Fibroblast of lung (primary cell): ENCODE measurements at regions not wholly inside any gene's neighbourhood (a gene's known extent, or its start where the extent isn't known, plus 50 kb on each side); places are given as distances from the start of the nearest gene placed in this dataset.

Experiments used
- CTCF ChIP-seq, 2 donors: IDR thresholded peaks in 1 of 2; conservative IDR thresholded peaks in 1 of 2; 1 replicate in 1 of 2; 2 replicates in 1 of 2; pipeline ENCODE4 v1.5.1; 2011 to 2012; ENCODE audit warnings: low read length in 2 of 2, control low read depth in 1 of 2, inconsistent platforms in 1 of 2, low read depth in 1 of 2, mild to moderate bottlenecking in 1 of 2
- EZH2 ChIP-seq: IDR thresholded peaks from 2 replicates; pipeline ENCODE4 v1.5.1; 2012; ENCODE audit warnings: low read length, control low read depth, mild to moderate bottlenecking; ENCODE audit errors: missing control alignments

DNA sequence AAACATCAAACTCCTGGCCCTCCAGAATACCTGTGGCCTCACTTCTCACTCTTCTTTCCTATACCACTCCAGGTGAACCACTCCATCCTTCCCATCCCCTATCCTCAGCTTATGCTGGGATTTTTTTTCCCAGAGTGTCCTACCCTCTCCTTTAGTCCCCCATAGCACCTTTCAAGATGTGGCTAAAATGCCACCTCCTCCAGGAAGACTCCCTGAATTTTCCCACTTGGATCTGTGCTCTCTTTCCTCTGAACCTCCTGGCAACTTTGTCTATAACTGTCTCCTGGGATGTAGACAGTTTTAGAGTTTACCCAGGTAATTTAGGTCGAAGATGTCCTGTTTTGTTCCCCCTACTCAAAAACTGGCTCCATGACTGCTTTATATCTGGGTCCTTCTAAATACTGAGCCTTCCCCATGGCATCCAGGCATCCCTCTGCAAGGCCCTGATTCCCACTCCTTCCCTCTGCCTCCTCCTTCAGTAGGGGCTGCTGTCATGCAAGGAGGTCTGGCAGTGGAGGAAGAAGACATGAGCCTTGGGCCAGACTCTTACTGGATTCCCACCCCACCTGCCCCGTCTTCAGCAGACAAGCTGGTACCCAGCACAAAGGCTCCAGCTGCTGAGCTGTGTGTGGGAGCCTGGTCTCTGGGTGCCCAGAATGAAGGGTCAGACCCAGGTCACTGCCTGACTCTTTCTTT is 161.5 kb downstream of the SMAD6 start:
- no peak for TF ChIP-seq CTCF (conservative IDR thresholded peaks at IDR 0.05 in 1 of 2, IDR thresholded peaks at IDR 0.05 in 1 of 2; ENCODE audit: low read depth in 1 of 2, low read length in 2 of 2)
- TF ChIP-seq EZH2: no peak
